ENCODE measurements at regions not wholly inside any gene's neighbourhood (a gene's known extent, or its start where the extent isn't known, plus 50 kb on each side); places are given as distances from the start of the nearest gene placed in this dataset.

DNA sequence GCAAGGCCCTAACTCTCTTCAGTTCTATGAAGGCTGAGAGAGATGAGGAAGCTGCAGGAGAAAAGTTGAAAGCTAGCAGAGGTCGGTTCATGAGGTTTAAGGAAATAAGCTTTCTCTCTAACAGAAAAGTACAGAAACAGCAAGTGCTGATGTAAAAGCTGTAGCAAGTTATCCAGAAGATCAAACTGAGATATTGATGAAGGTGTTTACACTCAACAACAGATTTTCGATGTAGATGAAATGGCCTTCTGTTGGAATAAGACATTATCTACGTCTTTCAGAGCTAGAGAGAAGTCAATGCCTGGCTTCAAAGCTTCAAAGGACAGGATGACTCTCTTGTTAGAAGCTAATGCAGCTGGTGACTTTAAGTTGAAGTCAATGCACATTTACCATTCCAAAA lies 87.4 kb downstream of the PDCL3 start:
- TF ChIP-seq POLR2A (IDR thresholded peaks at IDR 0.05) (no peak), POLR2AphosphoS5 (IDR thresholded peaks at IDR 0.05) (no peak)
- TF ChIP-seq, protein P1, sequence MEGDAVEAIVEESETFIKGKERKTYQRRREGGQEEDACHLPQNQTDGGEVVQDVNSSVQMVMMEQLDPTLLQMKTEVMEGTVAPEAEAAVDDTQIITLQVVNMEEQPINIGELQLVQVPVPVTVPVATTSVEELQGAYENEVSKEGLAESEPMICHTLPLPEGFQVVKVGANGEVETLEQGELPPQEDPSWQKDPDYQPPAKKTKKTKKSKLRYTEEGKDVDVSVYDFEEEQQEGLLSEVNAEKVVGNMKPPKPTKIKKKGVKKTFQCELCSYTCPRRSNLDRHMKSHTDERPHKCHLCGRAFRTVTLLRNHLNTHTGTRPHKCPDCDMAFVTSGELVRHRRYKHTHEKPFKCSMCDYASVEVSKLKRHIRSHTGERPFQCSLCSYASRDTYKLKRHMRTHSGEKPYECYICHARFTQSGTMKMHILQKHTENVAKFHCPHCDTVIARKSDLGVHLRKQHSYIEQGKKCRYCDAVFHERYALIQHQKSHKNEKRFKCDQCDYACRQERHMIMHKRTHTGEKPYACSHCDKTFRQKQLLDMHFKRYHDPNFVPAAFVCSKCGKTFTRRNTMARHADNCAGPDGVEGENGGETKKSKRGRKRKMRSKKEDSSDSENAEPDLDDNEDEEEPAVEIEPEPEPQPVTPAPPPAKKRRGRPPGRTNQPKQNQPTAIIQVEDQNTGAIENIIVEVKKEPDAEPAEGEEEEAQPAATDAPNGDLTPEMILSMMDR (IDR thresholded peaks at IDR 0.05): no peak

Measured in suprapubic skin (tissue), 4 donors.